Gastroesophageal sphincter (tissue), 3 donors: ENCODE measurements at regions not wholly inside any gene's neighbourhood (a gene's known extent, or its start where the extent isn't known, plus 50 kb on each side); places are given as distances from the start of the nearest gene placed in this dataset.

Experiments used
- EP300 ChIP-seq: sonication (generic); formaldehyde crosslinking; IDR thresholded peaks from one replicate; pipeline ENCODE4 v1.6.1; 2017; ENCODE audit warnings: antibody characterized with exemption, mild to moderate bottlenecking
- POLR2A ChIP-seq, 2 donors: fragments of 450-650 bp; IDR thresholded peaks; one replicate each; pipeline ENCODE4 v1.6.1; 2017; ENCODE audit warnings: antibody characterized with exemption in 2 of 2, mild to moderate bottlenecking in 2 of 2, moderate library complexity in 1 of 2
- POLR2AphosphoS5 ChIP-seq: sonication (generic); formaldehyde crosslinking; IDR thresholded peaks from one replicate; pipeline ENCODE4 v1.6.1; 2017; ENCODE audit warnings: antibody characterized with exemption
- TF ChIP-seq, protein P1 (sequence below), 4 experiments: fragments of 200-600 bp in 2 of 4; fragments of 450-650 bp in 2 of 4; sonication (generic) in 1 of 4; IDR thresholded peaks; one replicate each; pipeline ENCODE4 v1.5.1; 2017 to 2019; ENCODE audit warnings: antibody characterized with exemption in 4 of 4, mild to moderate bottlenecking in 2 of 4, moderate library complexity in 2 of 4

DNA sequence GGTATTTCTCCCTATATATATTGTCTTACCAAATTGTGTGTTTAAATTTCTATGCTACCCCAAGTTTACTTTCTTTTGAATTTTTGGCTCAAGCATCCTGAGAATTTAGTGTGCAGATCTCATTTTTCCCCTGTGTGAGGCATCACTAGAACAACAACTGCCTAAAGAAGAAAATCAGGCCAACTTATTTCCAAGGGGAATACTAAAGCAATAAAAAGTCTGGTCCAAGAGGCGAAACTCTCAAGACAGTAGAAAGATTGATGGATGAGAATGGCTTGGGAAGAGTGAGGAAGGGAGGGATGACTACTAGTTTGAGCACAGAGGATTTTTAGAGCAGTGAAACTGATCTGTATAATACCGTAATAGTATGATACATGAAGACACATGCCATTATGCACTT, 86.3 kb upstream of the CFAP20DC start:
- TF ChIP-seq, protein P1, sequence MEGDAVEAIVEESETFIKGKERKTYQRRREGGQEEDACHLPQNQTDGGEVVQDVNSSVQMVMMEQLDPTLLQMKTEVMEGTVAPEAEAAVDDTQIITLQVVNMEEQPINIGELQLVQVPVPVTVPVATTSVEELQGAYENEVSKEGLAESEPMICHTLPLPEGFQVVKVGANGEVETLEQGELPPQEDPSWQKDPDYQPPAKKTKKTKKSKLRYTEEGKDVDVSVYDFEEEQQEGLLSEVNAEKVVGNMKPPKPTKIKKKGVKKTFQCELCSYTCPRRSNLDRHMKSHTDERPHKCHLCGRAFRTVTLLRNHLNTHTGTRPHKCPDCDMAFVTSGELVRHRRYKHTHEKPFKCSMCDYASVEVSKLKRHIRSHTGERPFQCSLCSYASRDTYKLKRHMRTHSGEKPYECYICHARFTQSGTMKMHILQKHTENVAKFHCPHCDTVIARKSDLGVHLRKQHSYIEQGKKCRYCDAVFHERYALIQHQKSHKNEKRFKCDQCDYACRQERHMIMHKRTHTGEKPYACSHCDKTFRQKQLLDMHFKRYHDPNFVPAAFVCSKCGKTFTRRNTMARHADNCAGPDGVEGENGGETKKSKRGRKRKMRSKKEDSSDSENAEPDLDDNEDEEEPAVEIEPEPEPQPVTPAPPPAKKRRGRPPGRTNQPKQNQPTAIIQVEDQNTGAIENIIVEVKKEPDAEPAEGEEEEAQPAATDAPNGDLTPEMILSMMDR (IDR thresholded peaks at IDR 0.05), result no peak
- no peak for TF ChIP-seq POLR2A (IDR thresholded peaks at IDR 0.05)
- TF ChIP-seq POLR2AphosphoS5, result no peak
- no peak for TF ChIP-seq EP300
